Naive thymus-derived CD4-positive, alpha-beta T cell (primary cell): ENCODE measurements at regions not wholly inside any gene's neighbourhood (a gene's known extent, or its start where the extent isn't known, plus 50 kb on each side); places are given as distances from the start of the nearest gene placed in this dataset.

Experiments used
- ATAC-seq: fragments of 150-1000 bp; cut with Tn5 transposase; 2 replicates; pipeline ENCODE4 v1.10.0; 2021; ENCODE audit warnings: mild to moderate bottlenecking, moderate library complexity
- CTCF ChIA-PET: fragments of 350-600 bp; sonication (Branson Sonifier 250); formaldehyde crosslinking; loops from one replicate; lab custom pipeline; 2021; ENCODE audit warnings: antibody characterized with exemption; lab: Charles Lee
- POLR2A ChIA-PET: fragments of 350-600 bp; sonication (Branson Sonifier 250); formaldehyde crosslinking; loops from one replicate; lab custom pipeline; 2021; ENCODE audit warnings: antibody characterized with exemption, inconsistent platforms; lab: Charles Lee
- DNase-seq, 9 donors: peaks; one replicate each; pipeline versions ENCODE4 v3.0.0 to v3.0.0-alpha.2; 2020 to 2022; ENCODE audit warnings: mixed read lengths in 1 of 9
- H3K27ac ChIP-seq: one replicate; pipeline ENCODE4 v1.7.0; 2013; ENCODE audit warnings: mild to moderate bottlenecking, low read depth, low read length, moderate library complexity
- H3K27me3 ChIP-seq, 2 donors: one replicate each; pipeline ENCODE4 v1.7.0; 2013; ENCODE audit warnings: low read length in 2 of 2, mild to moderate bottlenecking in 2 of 2, moderate library complexity in 2 of 2; ENCODE audit not compliant: control insufficient read depth in 2 of 2, insufficient read depth in 2 of 2
- H3K36me3 ChIP-seq, 3 experiments: 1 replicate in 2 of 3; 2 replicates in 1 of 3; pipeline ENCODE4 v1.7.0; 2013; ENCODE audit warnings: low read length in 3 of 3, mild to moderate bottlenecking in 3 of 3, moderate library complexity in 1 of 3; ENCODE audit not compliant: insufficient read depth in 3 of 3, control insufficient read depth in 2 of 3
- H3K4me1 ChIP-seq, 2 donors: one replicate each; pipeline ENCODE4 v1.7.0; 2013; ENCODE audit warnings: low read length in 2 of 2, mild to moderate bottlenecking in 2 of 2, moderate library complexity in 1 of 2; ENCODE audit not compliant: control insufficient read depth in 2 of 2, insufficient read depth in 2 of 2
- H3K4me3 ChIP-seq: 2 replicates; pipeline ENCODE4 v1.7.0; 2013; ENCODE audit warnings: mild to moderate bottlenecking, low read length
- H3K9me3 ChIP-seq, 3 experiments: 1 replicate in 2 of 3; 2 replicates in 1 of 3; pipeline ENCODE4 v1.7.0; 2013; ENCODE audit warnings: low read length in 3 of 3; ENCODE audit not compliant: control insufficient read depth in 2 of 3
- H3K27ac Mint-ChIP-seq, 9 donors: one replicate each; pipeline ENCODE4 v1.8.0; 2020 to 2022; ENCODE audit warnings: mixed read lengths in 9 of 9, mild to moderate bottlenecking in 8 of 9, moderate library complexity in 5 of 9, inconsistent platforms in 2 of 9
- H3K27me3 Mint-ChIP-seq, 5 donors: one replicate each; pipeline ENCODE4 v1.8.0; 2021 to 2022; ENCODE audit warnings: mixed read lengths in 5 of 5, mild to moderate bottlenecking in 1 of 5
- H3K36me3 Mint-ChIP-seq, 5 donors: one replicate each; pipeline ENCODE4 v1.8.0; 2020 to 2022; ENCODE audit warnings: mixed read lengths in 5 of 5, mild to moderate bottlenecking in 3 of 5, inconsistent platforms in 1 of 5
- H3K4me1 Mint-ChIP-seq, 7 donors: one replicate each; pipeline ENCODE4 v1.8.0; 2020 to 2022; ENCODE audit warnings: mixed read lengths in 7 of 7, mild to moderate bottlenecking in 3 of 7, inconsistent platforms in 1 of 7
- H3K4me3 Mint-ChIP-seq, 10 donors: one replicate each; pipeline ENCODE4 v1.8.0; 2020 to 2022; ENCODE audit warnings: mild to moderate bottlenecking in 10 of 10, mixed read lengths in 10 of 10, moderate library complexity in 6 of 10, inconsistent platforms in 2 of 10
- H3K9me3 Mint-ChIP-seq, 11 donors: one replicate each; pipeline ENCODE4 v1.8.0; 2020 to 2022; ENCODE audit warnings: mixed read lengths in 11 of 11, mild to moderate bottlenecking in 4 of 11, inconsistent platforms in 1 of 11, moderate library complexity in 1 of 11
- intact Hi-C, 2 donors: fragments of 100-400 bp; cut with micrococcal nuclease; formaldehyde crosslinking; loops; one replicate each; pipeline ENCODE4 v1.15.1; 2023

GRCh38 chr2:122136056-122136455 lies 380.6 kb downstream of the TSN start:
- ChIA-PET POLR2A (no interaction called here), CTCF (interaction anchor here (0.6 kb wide), 1 partner anchor 14 kb away, joined by 3 read pairs; no protein-coding TSS in a partner anchor)
- Histone ChIP-seq H3K4me1 (no peaks in the 10 kb centered on the region), H3K27me3 (no peaks in the 10 kb centered on the region), H3K9me3 (no peaks in the 10 kb centered on the region), H3K4me3 (no peak overlapping the region), H3K36me3 (no peaks in the 10 kb centered on the region), H3K27ac (no peak overlapping the region)
- peaks cover 0 to 20% (median 6%) of the 10 kb centered on the region in 11 donors for H3K9me3 Mint-ChIP-seq
- no peak overlapping the region for H3K27ac Mint-ChIP-seq
- no peak for ATAC-seq
- peaks cover 0 to 3% (median 0%) of the 10 kb centered on the region in 5 donors for H3K36me3 Mint-ChIP-seq
- peaks cover 0 to 14% (median 0%) of the 10 kb centered on the region in 7 donors for H3K4me1 Mint-ChIP-seq
- DNase-seq = peak in 1 of 9 donors; percentile 4
- H3K27me3 Mint-ChIP-seq = peaks cover 0 to 22% (median 13%) of the 10 kb centered on the region in 5 donors
- intact Hi-C loops = loop anchor here in 1 of 2 donors (2.0 kb wide), 1 partner anchor 399 kb away; the partner anchor contains the start of gene NIFK
- H3K4me3 Mint-ChIP-seq = no peak overlapping the region

DNA sequence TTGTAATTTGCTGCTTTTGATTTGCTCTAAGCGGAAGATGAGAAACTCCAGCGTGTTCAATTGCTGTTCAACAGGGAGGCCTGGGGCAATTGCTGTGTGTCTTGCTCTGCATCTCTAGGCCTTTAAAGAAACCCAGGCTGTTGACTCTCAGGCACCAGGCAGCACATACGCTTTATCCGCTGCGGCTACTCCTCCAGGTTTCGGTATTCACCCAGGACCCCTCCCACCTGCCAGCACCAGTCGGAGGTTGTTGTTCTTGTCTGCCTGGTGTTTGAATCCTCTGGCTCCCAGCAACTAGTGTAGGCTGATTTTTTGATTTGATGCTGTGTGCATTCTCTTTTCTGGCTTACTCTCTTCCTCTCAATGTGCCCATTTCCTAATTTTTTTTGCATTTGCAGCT lies 383.1 kb downstream of the TSN start:
- Mint-ChIP-seq H3K4me3 (no peak overlapping the region), H3K27ac (no peak overlapping the region), H3K36me3 (no peaks in the 10 kb centered on the region), H3K4me1 (peaks cover 0 to 14% (median 0%) of the 10 kb centered on the region in 7 donors), H3K9me3 (peaks cover 0 to 12% (median 0%) of the 10 kb centered on the region in 11 donors), H3K27me3 (peaks cover 0 to 16% (median 8%) of the 10 kb centered on the region in 5 donors)
- Histone ChIP-seq H3K4me3 (no peak overlapping the region), H3K36me3 (no peaks in the 10 kb centered on the region), H3K27me3 (no peaks in the 10 kb centered on the region), H3K9me3 (no peaks in the 10 kb centered on the region), H3K27ac (no peak overlapping the region), H3K4me1 (no peaks in the 10 kb centered on the region)
- CTCF ChIA-PET = no interaction called here
- intact Hi-C loops = no loop called here
- POLR2A ChIA-PET = no interaction called here
- DNase-seq (no peak), ATAC-seq (no peak)

DNA sequence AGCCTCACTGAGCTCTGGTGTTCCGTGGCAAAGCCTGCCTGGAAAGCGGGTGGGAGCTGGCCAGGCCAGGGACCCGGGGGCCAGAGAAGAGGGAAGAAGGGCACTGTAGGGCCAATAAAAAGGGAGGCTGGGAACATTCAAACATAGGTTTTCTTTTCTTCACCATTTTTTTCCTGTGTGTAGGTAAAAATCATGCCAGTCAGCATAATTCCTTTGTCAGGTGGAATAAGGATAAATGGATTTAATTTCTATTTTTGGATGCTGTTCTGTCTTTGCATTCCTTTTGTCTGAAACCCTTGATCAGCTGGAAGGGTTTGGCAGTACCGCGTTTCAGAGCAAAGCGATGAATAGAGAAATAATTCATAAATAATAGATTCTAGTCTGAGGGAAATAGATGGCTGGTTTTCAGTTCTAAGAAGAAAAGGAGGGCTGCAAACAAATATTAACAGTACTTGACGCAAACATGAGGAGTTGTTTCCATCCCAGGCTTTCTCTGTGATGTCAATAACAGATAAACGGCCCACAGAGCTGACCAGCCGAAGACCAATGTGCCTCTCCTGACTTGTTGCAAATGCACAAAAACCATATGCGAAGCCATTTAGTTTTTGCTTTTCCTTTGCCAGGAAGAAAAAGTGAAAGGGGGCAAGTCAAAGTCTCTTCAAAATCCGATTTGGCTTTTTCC lies 384.4 kb downstream of the TSN start:
- intact Hi-C loops = no loop called here
- peaks cover 0 to 7% (median 0%) of the 10 kb centered on the region in 11 donors for H3K9me3 Mint-ChIP-seq
- H3K4me1 Mint-ChIP-seq = peaks cover 0 to 13% (median 0%) of the 10 kb centered on the region in 7 donors
- Histone ChIP-seq H3K9me3 (no peaks in the 10 kb centered on the region), H3K27me3 (no peaks in the 10 kb centered on the region), H3K4me1 (no peaks in the 10 kb centered on the region), H3K4me3 (no peak overlapping the region), H3K27ac (no peak overlapping the region), H3K36me3 (no peaks in the 10 kb centered on the region)
- no peak overlapping the region for H3K27ac Mint-ChIP-seq
- no peak overlapping the region for H3K4me3 Mint-ChIP-seq
- ChIA-PET CTCF (no interaction called here), POLR2A (no interaction called here)
- no peak for ATAC-seq
- no peak for DNase-seq
- H3K27me3 Mint-ChIP-seq = peaks cover 0 to 6% (median under 1%) of the 10 kb centered on the region in 5 donors
- no peaks in the 10 kb centered on the region for H3K36me3 Mint-ChIP-seq

GRCh38 chr2:122144884-122145283 lies 389.4 kb downstream of the TSN start:
- Histone ChIP-seq H3K9me3 (no peaks in the 10 kb centered on the region), H3K27me3 (no peaks in the 10 kb centered on the region), H3K27ac (no peak overlapping the region), H3K36me3 (no peaks in the 10 kb centered on the region), H3K4me1 (no peaks in the 10 kb centered on the region), H3K4me3 (no peak overlapping the region)
- no peak overlapping the region for H3K27ac Mint-ChIP-seq
- H3K4me1 Mint-ChIP-seq = no peaks in the 10 kb centered on the region
- ATAC-seq (no peak), DNase-seq (no peak)
- intact Hi-C loops = no loop called here
- no peaks in the 10 kb centered on the region for H3K27me3 Mint-ChIP-seq
- ChIA-PET CTCF (no interaction called here), POLR2A (no interaction called here)
- H3K36me3 Mint-ChIP-seq = no peaks in the 10 kb centered on the region
- H3K4me3 Mint-ChIP-seq = no peak overlapping the region
- peaks cover 0 to 5% (median 0%) of the 10 kb centered on the region in 11 donors for H3K9me3 Mint-ChIP-seq

GRCh38 chr2:122145856-122146255 lies 390.4 kb downstream of the TSN start:
- intact Hi-C loops = no loop called here
- POLR2A ChIA-PET = no interaction called here

DNA sequence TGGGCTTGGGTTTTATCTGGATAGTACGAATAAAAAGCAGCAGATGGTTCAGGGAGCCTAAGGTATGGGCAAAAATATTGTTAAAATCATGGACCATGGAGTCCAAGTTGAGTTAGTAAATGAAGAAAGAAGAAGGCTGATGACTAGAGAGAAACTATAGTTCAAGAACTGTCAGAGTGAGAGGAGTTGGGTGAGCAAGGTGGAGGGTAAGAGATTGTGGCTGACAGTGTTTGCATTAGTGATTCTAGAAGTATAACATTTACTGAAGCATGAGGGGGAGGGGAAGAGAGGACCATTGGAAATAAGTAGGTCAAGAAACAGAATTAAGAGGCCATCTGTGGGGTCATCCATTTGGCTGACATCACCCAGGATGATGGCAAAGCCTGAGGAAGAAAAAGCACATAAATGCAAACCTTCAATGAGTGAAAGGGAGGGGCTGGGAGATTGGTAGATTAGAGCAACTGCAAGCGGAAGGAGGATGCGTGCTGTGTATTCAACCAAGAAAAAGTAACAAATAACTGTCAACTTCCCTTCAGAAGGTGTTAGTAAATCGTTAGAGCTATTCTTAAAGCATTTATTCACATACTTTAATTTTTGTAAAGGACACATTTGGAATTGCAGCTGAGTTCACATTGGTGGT lies 392.8 kb downstream of the TSN start:
- Histone ChIP-seq H3K9me3 (no peaks in the 10 kb centered on the region), H3K4me1 (no peaks in the 10 kb centered on the region), H3K36me3 (no peaks in the 10 kb centered on the region), H3K4me3 (no peak overlapping the region), H3K27me3 (no peaks in the 10 kb centered on the region), H3K27ac (no peak overlapping the region)
- Mint-ChIP-seq H3K4me3 (no peak overlapping the region), H3K9me3 (peaks cover 0 to 6% (median 0%) of the 10 kb centered on the region in 11 donors), H3K4me1 (no peaks in the 10 kb centered on the region), H3K27ac (no peak overlapping the region), H3K27me3 (peaks cover 0 to 18% (median 0%) of the 10 kb centered on the region in 5 donors), H3K36me3 (no peaks in the 10 kb centered on the region)
- CTCF ChIA-PET = no interaction called here
- no peak for ATAC-seq
- POLR2A ChIA-PET = no interaction called here
- intact Hi-C loops = no loop called here
- no peak for DNase-seq

More at GRCh38 chr2:122145856-122146255, 390.4 kb downstream of the TSN start:
- DNase-seq = no peak
- peaks cover 0 to 7% (median 0%) of the 10 kb centered on the region in 5 donors for H3K27me3 Mint-ChIP-seq
- Histone ChIP-seq H3K27ac (no peak overlapping the region), H3K27me3 (no peaks in the 10 kb centered on the region), H3K4me1 (no peaks in the 10 kb centered on the region), H3K4me3 (no peak overlapping the region), H3K36me3 (no peaks in the 10 kb centered on the region), H3K9me3 (no peaks in the 10 kb centered on the region)
- H3K4me3 Mint-ChIP-seq = no peak overlapping the region
- ATAC-seq = no peak
- H3K9me3 Mint-ChIP-seq = peaks cover 0 to 5% (median 0%) of the 10 kb centered on the region in 11 donors
- no peaks in the 10 kb centered on the region for H3K4me1 Mint-ChIP-seq
- CTCF ChIA-PET = no interaction called here
- no peaks in the 10 kb centered on the region for H3K36me3 Mint-ChIP-seq
- H3K27ac Mint-ChIP-seq = no peak overlapping the region
